Right forelimb (tissue), 1 donor: ENCODE measurements at regions not wholly inside any gene's neighbourhood (a gene's known extent, or its start where the extent isn't known, plus 50 kb on each side); places are given as distances from the start of the nearest gene placed in this dataset.
A peak's percentile ranks its signal among the peaks of the same experiment; 100 is the strongest.
"Not testable (repeated sequence)": the region's sequence is repeated elsewhere in the genome, so short reads cannot be mapped to it uniquely, and the experiment has no call there.

Source experiments
- DNase-seq: peaks from one replicate; pipeline ENCODE4 v3.0.0-alpha.2; 2018

DNA sequence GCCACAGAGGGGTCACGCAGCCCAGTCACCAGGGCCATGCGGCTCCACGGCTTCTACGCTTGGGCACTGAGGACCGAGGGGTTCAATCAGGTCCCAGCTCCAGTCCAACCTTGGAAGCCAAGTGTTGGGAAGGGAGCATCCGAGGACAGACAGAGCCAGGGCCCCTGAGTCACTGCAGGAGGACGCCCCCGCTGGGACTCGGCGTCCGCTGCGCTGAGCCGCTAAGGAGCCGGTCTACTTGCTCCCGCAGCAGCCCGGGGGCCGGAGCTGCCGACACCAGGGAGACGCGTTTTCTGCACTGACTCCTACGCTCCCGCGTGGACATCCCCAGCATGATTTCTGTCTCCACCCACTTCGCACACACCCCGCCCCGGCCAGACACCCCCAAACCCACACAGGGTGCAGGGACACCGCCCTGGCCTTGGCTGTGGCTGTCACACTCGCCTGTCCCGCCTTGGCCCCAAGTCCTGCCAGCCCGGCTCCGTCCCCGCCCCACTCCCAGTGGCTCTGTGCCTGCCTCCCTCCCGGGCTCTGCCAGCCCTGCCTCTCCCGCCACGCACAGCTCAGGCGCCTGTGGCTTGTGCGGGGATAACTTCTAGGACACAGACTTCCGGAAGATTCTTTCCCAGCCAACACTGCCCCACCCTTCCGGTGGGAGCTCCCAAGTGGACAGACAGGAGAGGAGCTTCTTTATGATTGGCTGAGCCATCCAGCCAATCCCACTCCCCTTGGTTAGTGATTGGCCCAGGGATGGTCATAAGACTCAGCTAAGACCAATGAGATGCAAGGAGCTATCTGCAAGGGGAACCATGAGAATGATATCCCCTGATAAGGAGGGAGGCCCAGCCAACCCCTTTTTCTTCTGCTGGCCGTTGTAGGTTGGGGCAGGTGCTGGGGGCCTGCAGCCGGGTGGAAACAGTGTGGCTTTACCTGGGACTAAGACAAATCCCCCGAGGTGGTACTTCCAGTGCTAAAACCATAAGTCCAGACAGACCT, 118.9 kb upstream of the SFSWAP start:
- DNase-seq: no peak

DNA sequence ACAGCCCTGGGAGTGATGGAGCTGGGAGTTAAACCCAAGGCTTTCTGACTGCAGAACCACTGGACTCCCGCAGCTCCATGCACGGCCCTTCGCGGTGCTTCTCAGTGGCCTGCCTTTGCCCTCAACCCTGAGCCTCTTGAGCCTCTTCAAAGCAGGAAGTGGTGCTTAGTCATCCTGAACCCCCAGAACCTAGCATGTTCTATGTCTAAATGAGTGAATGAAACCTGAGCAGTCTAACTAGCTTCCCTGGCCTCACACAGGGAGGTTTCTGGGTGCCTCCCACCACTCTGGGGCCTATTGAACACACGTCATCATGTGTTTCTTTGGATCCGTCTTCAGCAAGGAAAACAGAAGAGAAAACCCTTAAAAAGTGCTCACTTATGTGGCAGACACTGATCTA, 117.9 kb upstream of the SFSWAP start:
- DNase-seq: no peak

DNA sequence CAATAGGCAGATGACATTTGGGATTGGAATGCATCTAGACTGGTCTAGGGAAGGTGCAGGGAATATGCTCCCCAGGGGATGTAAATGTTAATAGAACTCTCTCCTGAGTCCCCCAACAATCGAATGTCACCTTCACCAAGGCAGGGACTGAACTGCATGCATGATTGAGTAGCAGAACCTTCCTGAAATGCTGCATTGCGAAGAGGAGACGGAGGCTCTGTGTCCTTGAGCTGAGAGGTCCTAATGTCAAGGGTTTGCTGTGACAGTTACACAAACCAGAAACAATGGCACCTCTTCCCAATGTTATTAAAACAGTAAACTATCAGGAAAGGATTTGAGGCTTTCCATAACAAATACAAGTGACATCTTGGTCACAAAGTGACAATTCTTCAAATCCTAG, 117.5 kb upstream of the SFSWAP start:
- DNase-seq: no peak

DNA sequence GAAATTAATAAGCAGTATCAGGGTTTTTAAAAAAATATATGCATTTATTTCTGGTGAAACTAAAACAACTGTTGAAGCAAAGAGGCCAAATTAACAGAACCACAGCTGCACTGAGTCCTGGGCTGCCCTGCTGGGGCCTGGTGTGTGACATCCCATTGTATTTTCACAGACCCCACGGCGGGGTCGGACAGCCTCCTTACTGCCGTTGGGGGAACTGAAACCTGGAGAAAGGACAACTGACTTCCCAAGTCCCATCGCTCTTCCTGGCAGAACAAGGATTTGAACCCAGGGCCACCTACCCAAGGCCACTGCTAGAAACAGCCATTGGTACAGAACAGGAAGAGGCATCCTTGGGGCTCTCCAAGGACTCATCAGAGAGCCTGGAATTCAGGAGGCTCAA, 114.8 kb upstream of the SFSWAP start:
- DNase-seq: no peak

DNA sequence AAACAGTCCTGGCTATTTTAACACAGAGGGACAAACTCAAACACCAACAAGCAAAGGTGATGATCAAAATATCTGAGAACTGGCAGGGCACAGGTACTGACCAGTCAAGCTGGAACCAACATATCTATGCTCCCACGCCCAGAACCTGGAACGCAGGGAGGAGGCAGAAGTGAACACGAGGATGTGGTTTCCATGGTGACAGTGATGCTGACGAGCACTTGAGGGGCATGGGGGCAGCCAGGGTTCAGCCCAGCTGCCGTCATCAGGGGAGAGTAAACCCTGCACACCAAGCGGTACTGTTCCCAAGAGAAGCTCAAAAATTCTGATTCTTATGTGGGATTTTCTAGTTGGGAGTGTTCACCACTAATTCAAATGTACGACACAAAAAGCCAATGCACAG, 113.6 kb upstream of the SFSWAP start:
- DNase-seq: no peak

DNA sequence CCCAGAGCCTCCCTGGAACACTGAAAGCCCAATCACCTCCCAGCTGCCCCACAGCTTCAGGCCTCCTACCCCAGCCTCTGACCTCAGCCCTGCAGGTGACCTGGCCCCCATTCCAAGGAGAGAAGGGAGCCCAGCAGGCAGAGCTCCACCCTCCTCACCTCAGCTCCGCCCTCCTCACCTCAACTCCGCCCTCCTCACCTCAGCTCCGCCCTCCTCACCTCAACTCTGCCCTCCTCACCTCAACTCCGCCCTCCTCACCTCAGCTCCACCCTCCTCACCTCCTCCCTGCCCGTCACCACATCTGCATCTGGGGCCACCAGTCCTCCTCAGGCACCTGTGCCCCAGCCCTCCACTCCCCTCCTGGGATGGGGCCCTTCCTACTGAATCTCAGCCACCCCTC, 112.2 kb upstream of the SFSWAP start:
- DNase-seq: no peak

DNA sequence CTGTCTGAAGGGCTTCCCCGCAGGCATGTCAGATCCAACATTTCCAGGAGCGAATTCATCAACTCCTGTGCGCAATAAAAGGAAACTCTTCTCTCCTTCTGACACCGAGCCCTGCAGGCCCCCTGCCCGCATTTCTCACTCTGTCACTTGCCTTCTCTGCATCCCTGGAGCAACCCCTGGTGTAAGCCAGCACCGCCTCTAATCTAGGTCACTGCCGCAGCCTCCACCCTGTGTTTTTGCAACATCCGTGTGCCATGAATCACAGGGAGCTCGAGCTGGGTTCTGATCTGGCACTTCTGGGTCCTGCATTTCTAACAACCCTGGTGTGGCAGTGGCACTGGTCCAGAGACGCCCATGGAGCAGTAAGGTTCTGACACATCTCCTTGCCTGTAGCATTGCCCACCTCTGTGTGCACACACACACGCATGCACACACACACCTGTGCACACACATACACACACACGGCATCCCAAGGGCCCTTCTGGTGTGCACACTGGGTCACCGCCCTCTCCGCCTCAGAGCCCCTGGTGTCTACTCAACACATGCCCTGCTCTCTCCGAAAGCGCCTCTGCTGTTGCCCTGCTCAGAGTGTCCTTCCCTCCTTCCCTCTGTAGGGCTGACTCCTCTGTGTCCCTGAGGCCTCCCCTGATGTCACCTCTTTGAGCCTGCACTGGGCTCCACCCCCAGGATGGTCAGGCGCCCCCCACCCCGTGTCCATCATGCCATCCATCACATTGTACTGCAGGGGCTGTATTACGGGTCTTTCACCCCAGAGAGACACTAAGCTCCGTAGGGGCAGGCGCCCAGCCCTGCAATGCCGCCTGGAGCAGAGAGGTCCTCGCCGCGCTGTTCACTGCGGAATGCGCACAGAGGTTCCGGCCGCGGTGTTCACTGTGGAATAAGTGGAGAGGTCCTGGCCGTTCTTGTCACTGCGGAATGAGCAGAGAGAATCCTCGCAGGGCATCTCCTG, 111.4 kb upstream of the SFSWAP start:
- no peak for DNase-seq

DNA sequence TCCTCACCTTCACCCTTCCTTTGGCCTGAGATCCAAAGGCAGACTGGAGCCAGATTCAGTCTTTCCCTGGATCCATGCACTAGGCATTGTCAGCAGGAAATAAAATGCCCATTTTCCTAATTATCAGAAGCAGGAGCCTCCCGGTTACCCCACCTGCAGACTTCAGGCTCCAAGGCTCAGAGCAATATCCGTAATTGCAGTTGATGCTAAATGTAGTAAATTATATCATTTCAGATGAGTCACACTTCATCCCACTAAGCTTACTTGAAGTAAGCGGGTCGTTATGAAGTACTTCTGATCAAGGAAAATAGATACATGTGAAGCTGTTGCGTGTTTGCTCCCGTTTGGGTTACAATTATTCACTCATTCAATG, 110.7 kb upstream of the SFSWAP start:
- no peak for DNase-seq

DNA sequence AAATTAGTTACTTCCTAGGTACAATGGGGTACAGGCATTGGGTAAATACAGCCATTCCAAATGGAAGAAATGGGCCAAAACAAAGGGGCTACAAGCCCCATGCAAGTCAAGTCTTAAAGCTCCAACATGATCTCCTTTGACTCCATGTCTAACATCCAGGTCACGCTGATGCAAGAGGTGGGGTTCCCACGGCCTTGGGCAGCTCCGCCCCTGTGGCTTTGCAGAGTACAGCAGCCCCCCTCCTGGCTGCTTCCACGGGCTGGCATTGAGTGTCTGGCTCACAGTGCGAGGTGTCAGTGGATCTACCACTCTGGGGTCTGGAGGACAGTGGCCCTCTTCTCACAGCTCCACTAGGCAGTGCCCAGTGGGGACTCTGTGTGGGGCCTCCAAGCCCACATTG, 109.4 kb upstream of the SFSWAP start:
- not testable (repeated sequence) for DNase-seq

DNA sequence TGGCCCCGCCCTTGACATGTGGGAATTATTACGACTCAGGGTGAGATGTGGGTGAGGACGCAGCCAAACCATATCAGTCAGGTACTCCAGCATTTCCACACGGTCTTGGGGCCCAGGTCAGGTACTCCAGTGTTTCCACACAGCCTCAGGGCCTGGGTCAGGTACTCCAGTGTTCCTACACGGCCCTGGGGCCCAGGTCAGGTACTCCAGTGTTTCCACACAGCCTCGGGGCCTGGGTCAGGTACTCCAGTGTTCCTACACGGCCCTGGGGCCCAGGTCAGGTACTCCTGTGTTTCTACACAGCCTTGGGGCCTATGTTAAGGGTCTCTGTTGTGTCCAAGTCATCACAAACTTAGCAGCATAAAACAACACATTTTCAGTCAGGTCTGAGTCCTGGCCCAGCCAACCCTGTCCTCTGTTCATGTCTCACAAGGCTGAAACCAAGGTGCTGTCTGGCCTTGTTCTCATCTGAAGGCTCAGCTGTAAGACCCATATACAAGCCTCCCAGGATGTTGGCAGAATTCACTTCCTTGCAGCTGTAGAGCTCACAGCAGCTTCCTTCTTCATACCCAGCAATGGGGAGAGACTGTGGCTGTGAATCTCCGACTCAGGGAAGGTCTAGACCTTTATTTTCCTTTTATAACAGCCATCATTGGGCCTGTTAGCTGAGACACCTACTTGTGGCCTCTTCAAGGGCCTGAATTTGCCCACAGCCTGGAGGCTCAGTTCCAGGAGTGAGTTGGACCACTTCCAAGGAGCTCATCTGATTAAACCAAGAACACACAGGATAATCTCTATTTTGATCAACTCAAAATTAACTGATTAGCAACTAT, 107.6 kb upstream of the SFSWAP start:
- no peak for DNase-seq

DNA sequence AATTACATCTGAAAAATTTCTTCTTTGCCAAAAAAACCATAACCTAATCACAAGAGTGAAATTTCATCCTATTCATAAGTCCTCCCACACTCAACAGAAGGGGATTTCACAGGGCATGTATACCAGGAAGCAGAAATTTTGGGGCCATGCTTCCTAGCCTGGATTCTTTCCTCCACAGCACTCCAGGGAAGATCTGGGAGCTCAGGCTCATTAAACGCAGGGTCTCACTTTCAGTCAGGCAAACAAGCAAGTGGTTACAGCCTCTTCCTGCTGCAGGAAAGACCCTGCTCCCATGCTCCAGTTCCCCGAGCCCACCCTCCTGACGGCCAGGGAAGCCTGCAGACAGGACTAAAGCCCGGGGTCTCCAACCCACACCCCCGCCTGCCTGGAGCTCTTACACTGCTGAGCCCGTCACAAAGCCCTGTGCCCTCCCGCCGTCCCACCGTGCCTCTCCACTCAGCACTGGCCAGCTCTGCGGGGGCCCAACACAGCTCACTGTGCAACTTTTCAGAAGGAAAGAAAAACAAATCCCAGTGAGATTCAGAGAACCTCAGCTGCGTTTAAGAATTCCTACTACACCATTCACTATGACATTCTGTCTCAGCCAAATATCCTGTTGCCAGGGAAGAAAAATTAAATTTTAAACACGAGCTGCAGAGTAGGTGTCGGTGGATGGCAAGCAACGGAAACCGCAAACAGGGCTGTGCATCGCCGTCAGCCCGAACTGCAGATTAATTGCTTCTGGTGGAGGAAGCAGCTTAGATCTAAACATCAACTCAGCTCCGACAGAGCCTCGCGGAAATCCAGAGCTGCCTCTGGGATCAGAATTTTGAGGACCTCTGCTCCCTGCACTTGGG, 106.7 kb upstream of the SFSWAP start:
- DNase-seq: no peak

DNA sequence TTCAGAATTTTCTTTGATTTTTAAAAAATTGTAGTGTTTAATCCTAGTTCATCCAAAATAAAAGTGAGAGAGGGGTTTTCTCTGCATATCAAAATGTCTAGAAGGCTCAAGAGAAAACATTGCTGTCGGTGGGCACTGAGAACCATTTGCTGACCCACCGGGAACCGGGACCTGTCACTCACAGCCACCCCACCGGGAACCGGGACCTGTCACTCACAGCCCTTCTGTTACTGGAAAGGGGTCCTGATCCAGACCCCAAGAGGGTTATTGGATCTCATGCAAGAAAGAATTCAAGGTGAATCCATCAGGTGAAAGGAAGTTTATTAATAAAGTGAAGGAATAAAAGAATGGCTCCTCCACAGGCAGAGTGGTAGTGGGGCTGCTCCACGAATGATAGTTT, 106.0 kb upstream of the SFSWAP start:
- DNase-seq: no peak

DNA sequence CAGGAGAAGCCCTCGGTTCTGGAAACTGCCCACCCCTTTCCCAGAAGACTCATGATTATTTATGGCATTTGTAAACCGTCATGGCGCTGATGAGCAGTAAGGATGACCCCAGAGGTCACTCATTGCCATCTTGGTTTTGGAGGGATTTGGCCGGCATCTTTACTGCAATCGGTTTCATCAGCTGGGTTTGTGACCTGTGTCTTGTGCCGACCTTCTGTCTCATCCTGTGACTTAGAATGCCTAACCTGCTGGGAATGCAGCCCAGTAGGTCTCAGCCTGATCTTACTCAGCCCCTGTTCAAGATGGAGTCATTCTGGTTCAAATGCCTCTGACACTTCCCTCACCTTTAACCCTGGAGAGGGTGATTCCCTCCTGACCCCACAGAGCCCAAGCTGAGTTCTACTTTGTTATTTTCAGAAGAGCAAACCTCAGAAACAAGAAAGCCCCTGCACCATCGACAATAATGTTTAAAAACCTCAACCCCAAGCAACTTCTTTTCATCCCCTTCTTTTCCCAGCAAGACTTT, 105.5 kb upstream of the SFSWAP start:
- DNase-seq: no peak

DNA sequence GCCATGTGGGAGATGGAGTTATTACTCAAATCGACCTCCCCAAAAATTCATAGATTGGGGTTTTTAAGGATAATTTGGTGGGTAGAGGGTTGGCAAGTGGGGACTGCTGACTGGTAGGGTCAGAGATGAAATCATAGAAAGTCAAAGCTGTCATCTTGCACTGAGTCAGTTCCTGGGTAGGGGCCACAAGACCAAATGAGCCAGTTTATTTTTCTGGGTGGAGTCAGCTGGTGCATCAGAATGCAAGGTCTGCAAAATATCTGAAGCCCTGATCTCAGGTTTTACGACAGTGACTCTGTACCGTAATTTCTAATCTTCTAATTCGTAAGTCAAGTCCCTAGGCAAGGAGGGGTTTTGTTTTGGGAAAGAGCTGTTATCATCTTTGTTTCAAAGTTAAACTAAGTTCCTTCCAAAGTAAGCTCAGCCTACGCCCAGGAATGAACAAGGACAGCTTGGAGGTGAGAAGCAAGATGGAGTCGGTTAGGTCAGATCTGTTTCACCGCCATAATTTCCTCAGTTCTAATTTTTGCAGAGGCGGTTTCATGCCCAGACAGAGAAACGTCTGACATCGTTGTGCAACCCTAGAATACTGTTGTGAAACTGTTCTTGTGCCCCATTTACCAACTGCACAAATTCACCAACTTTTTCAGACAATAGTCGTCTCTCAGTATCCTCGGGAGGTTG, 104.5 kb upstream of the SFSWAP start:
- no peak for DNase-seq

DNA sequence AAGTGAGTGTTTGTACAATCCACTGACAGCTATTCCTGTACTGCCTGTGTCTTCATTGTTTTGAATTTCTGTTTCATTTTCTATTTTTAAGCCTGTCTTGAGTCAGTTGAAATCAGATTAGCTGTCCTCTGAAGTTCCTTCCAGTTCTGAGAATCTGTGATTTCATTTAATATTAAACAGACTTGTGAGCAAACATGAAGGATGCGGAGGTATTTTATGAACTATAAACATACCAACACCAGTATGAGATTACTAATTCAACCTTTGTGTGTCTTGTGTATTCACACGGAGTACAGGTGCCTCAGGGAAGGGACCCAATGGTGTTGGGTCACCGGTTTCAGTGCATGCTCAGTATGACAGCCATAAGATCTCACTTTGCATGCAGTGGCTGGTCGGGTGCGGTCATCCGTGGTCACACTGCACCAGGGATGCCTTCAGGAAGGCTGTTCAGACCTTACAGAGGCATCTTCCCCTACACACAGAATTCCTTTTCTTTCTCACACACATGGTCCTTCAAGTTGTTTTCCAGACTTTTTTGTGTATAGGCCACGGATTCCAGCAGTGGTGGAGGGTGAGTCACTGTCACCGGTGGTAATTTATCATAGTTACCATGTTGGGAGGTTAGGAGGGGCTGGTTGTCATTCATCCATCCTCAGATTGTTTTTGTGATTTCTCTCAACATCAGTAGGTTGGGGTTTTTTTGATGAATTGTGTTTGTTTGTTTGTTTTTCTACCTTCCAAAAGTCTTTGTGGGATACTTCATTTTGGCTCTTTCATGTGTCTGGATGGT, 103.0 kb upstream of the SFSWAP start:
- no peak for DNase-seq

DNA sequence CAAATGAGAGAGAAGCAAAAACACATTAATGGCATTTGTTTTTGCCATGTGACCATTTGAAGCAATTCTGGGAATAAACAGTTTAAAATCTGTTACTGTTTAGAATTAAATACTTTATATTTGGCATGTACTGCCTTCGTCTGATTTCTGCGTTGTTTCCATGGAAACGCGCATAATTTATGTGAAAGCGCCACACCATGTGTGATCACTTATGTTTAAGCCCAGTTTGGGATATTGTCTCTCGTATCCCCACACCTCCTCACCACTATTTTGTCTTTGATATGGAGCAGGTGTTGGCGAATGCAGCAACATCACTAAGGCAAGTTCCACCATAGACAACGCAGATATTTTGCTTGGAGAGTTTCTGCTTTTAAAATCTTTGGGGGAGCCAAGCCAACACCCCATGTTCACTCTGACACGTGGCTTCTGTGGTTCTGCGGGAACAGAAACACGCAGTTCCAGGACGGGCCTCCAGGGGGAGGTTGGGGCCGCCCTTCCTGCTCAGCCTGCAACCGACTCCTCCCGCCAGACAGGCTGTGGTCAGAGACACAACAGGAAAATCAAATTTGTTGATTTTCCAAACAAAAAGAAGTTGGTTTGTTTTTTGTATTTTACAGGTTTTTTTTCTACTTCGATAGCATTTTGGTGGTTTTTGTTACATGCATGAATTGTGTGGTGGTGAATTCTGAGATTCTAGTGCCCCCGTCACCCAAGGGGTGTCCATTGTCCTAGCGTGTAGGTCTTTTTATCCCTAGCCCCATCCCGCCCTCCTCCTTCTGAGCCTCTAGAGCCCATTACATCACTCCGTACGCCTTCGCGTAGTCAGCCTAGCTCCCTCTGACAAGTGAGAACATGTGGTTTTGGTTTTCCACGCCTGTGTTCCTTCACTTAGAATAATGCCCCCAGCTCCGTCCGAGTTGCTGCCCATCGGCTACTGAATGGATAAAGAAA, 101.9 kb upstream of the SFSWAP start:
- DNase-seq: peak; percentile 86

DNA sequence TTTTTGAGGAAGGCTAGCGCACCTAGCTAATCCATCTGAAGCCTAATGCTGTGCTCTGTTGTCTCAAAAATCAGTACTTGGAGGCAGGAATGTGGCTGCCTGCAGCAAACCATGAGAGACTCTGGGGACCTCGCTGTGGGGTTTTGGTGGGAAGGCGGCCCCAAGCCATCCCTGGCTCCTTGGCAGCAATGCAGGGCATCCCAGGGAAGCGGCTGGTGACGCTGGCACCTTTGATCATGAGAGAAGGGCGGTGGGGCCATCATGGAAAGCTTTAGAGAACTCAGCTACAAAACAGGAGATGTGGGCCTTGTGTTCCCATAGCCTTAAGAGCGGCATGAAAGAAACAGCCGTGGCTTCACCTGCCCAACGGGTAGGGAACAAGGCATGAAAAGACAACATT, 101.1 kb upstream of the SFSWAP start:
- DNase-seq: no peak

DNA sequence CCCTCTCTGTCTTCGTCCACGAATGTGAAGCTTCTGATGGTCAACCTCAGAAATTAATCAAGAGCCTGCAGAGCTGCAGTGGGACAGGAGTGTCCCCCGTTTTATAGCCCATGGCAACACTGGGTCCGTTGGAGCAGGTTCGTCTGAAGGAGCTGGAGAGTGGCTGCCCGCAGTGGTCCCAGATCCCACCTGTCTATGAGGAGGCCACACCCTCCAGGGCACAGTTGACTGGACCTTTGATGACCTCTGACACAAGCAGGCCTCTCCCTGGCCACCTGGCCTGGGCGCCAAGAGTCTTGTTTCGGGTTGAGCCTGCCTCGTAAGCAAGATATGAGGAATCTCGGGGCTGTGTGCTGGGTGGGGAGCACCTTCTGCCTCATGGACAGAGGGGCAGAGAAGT, 100.7 kb upstream of the SFSWAP start:
- no peak for DNase-seq

DNA sequence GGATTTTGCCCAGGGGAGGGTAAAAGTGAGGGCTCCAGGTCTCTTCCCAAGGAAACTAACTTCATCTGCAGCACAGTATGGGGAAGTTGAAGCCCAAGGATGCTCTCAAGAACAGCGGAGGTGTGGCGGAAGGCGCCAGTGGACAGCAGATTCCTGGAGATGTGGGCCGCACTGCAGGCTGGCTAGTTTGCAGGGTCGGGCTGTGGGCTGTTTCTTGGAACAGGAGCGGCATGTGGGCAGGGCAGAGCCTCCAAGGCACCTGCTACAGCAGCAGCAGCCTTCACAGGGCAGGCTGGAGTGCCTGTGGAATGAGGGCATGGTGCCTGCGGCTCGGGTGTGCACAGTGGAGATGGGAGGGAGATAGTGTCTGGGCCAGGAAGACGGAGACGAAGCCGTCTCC, 100.0 kb upstream of the SFSWAP start:
- no peak for DNase-seq
